Common myeloid progenitor, CD34-positive (primary cell): ENCODE measurements at regions not wholly inside any gene's neighbourhood (a gene's known extent, or its start where the extent isn't known, plus 50 kb on each side); places are given as distances from the start of the nearest gene placed in this dataset.

Source experiments
- CTCF ChIA-PET: fragments of 350-600 bp; sonication (Branson Sonifier 250); formaldehyde crosslinking; loops from one replicate; lab custom pipeline; 2021; ENCODE audit warnings: antibody characterized with exemption; lab: Charles Lee
- POLR2A ChIA-PET: fragments of 350-600 bp; sonication (Branson Sonifier 250); formaldehyde crosslinking; loops from one replicate; lab custom pipeline; 2021; ENCODE audit warnings: antibody characterized with exemption; lab: Charles Lee
- DNase-seq, 3 donors: peaks; one replicate each; pipeline versions ENCODE4 v3.0.0 to v3.0.0-alpha.2; 2013
- H3K27ac ChIP-seq, 2 experiments: 1 replicate in 1 of 2; 2 replicates in 1 of 2; pipeline ENCODE4 v1.7.0; 2013; ENCODE audit warnings: inconsistent platforms in 2 of 2, low read length in 2 of 2, mild to moderate bottlenecking in 2 of 2, low read depth in 1 of 2, moderate library complexity in 1 of 2; ENCODE audit not compliant: severe bottlenecking in 2 of 2, insufficient read depth in 1 of 2, poor library complexity in 1 of 2
- H3K27me3 ChIP-seq, 5 experiments: replicated peaks in 2 of 5; 1 replicate in 3 of 5; 2 replicates in 2 of 5; pipeline versions ENCODE4 v1.6.1 to v1.7.0; 2013; ENCODE audit warnings: low read length in 4 of 5, mild to moderate bottlenecking in 2 of 5, moderate library complexity in 2 of 5, inconsistent platforms in 1 of 5; ENCODE audit not compliant: insufficient read depth in 5 of 5, control insufficient read depth in 4 of 5
- H3K36me3 ChIP-seq, 4 experiments: 1 replicate in 2 of 4; 2 replicates in 2 of 4; pipeline versions ENCODE4 v1.6.1 to v1.7.0; 2013; ENCODE audit warnings: low read length in 3 of 4, control low read depth in 1 of 4, mild to moderate bottlenecking in 1 of 4; ENCODE audit not compliant: control insufficient read depth in 4 of 4, insufficient read depth in 4 of 4
- H3K4me1 ChIP-seq, 4 experiments: 1 replicate in 3 of 4; 2 replicates in 1 of 4; pipeline versions ENCODE4 v1.6.1 to v1.7.1; 2013; ENCODE audit warnings: low read length in 3 of 4, mild to moderate bottlenecking in 3 of 4, control low read depth in 1 of 4, inconsistent platforms in 1 of 4, moderate library complexity in 1 of 4; ENCODE audit not compliant: control insufficient read depth in 4 of 4, insufficient read depth in 4 of 4; ENCODE audit errors: control extremely low read depth in 1 of 4
- H3K4me3 ChIP-seq, 7 experiments: 1 replicate in 4 of 7; 2 replicates in 3 of 7; pipeline versions ENCODE4 v1.5.1 to v1.7.0; 2013; ENCODE audit warnings: mild to moderate bottlenecking in 7 of 7, low read length in 6 of 7, moderate library complexity in 6 of 7, inconsistent platforms in 2 of 7, low read depth in 2 of 7, control low read depth in 1 of 7; ENCODE audit not compliant: insufficient read depth in 4 of 7, control insufficient read depth in 1 of 7; ENCODE audit errors: extremely low read depth in 1 of 7
- H3K9me3 ChIP-seq, 5 experiments: 1 replicate in 4 of 5; 2 replicates in 1 of 5; pipeline versions ENCODE4 v1.6.1 to v1.7.1; 2013; ENCODE audit warnings: low read length in 4 of 5, mild to moderate bottlenecking in 2 of 5, inconsistent platforms in 1 of 5, low read depth in 1 of 5, moderate library complexity in 1 of 5; ENCODE audit not compliant: control insufficient read depth in 4 of 5, insufficient read depth in 2 of 5; ENCODE audit errors: control extremely low read depth in 1 of 5
- WGBS: methylation state at CpG from one replicate; pipeline ENCODE4 v1.1.5; 2013; ENCODE audit not compliant: insufficient coverage; 5-methylcytosine and 5-hydroxymethylcytosine counted together

DNA sequence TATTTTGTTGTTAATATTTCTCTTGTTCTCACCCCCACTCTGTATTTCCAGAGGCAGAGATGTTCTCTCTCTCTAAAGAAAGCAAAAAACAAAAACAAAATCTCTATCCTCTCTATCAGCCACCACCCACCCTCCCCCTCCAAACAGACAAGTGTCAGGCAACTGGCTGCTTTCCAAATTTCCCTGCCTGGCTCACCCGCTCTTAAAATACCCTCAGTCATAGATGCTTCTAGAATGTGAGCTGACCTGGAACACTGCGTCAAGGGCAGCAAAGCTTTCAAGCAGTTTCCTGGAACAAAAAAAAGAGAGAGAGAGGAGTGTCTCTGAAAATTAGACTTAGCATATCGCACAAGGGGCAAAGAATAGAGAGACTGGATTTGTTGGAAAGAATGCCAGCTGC is 341.0 kb upstream of the ZMIZ1 start:
- Histone ChIP-seq H3K4me3 (no peak overlapping the region), H3K4me1 (peaks cover 0 to 53% (median 17%) of the 10 kb centered on the region in 4 experiments), H3K36me3 (no peaks in the 10 kb centered on the region), H3K27ac (no peak overlapping the region), H3K27me3 (no peaks in the 10 kb centered on the region), H3K9me3 (no peaks in the 10 kb centered on the region)
- peak in 1 of 3 donors; percentile 17 for DNase-seq
- POLR2A ChIA-PET: interaction anchor here (0.6 kb wide), 1 partner anchor 97 kb away, joined by 3 read pairs; no protein-coding TSS in a partner anchor
- 80% methylated on average over 3 of the region's 3 CpGs for WGBS
- CTCF ChIA-PET: no interaction called here

DNA sequence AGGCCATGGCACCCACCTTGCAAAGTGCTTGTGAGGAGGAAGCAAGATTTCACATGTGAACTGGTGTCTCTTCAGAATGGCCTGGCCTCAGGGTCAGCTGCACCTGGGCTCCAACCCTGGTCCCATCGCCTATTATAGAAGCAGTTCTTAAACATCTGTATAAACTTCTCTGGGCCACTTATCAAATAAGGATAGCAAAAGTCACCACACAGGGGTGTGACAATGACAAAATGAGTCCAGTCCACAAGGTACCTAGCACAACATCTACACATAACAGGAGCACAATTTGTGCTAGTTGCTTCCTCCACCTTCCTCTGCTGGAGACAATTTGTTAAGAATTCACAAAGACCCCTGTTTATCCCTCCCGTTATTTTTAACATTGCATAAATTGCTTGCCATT is 340.6 kb upstream of the ZMIZ1 start:
- POLR2A ChIA-PET: interaction anchor here (0.6 kb wide), 1 partner anchor 96 kb away, joined by 3 read pairs; no protein-coding TSS in a partner anchor
- H3K4me3 ChIP-seq: no peak overlapping the region
- CTCF ChIA-PET: no interaction called here
- WGBS: 87% methylated on average over 2 of the region's 2 CpGs
- H3K36me3 ChIP-seq: no peaks in the 10 kb centered on the region
- no peak for DNase-seq
- no peaks in the 10 kb centered on the region for H3K27me3 ChIP-seq
- no peak overlapping the region for H3K27ac ChIP-seq
- no peaks in the 10 kb centered on the region for H3K9me3 ChIP-seq
- peaks cover 0 to 56% (median 17%) of the 10 kb centered on the region in 4 experiments for H3K4me1 ChIP-seq

DNA sequence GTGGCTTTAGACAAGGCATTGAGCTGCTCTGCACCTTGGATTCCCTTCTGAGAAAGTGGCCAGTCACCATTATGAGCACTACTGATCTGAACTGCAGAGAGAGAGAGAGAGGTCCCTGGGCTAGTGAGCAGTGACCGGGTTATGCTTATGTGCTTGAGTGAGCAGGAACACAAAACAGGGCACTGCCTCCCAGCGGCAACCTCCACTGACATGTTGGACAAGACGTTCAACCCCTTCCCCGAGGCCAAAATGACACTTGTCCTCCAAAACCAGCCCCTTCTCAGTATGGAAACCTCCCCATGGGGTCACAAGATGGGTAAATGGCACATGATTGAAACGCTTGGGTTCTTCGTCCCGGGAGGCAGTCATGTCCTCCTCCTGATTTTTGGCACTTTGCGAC is 339.4 kb upstream of the ZMIZ1 start:
- ChIA-PET CTCF (no interaction called here), POLR2A (no interaction called here)
- H3K36me3 ChIP-seq: no peaks in the 10 kb centered on the region
- H3K9me3 ChIP-seq: no peaks in the 10 kb centered on the region
- WGBS: 100% methylated on average over 7 of the region's 8 CpGs
- no peak for DNase-seq
- no peak overlapping the region for H3K27ac ChIP-seq
- H3K27me3 ChIP-seq: no peaks in the 10 kb centered on the region
- peaks cover 0 to 61% (median 17%) of the 10 kb centered on the region in 4 experiments for H3K4me1 ChIP-seq
- no peak overlapping the region for H3K4me3 ChIP-seq

DNA sequence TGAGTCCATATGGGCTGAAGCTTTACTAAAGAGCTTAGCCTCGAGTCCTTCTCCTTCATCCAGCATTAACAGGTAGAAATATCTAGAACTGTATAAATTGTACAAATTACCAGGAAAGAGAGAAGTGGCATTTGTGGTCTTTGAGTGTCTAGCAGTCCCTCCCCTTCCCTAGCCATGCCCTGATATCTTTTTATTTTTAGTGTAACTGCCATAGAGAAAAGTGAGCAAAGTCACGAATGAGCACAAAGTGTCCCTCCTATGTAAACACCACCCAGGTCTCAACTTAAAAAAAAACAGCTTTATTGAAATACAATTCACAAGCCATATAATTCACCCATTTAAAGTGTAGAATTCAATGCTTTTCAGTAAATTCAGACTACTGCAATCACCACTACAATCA is 339.0 kb upstream of the ZMIZ1 start:
- WGBS: 9% methylated on average over 1 of the region's 2 CpGs
- Histone ChIP-seq H3K4me3 (no peak overlapping the region), H3K9me3 (no peaks in the 10 kb centered on the region), H3K36me3 (no peaks in the 10 kb centered on the region), H3K27me3 (no peaks in the 10 kb centered on the region), H3K27ac (no peak overlapping the region), H3K4me1 (peaks cover 0 to 61% (median 17%) of the 10 kb centered on the region in 4 experiments)
- DNase-seq: peak in 2 of 3 donors; percentile 55 to 56
- CTCF ChIA-PET: no interaction called here
- POLR2A ChIA-PET: interaction anchor here (0.7 kb wide), 1 partner anchor 315 kb away, joined by 3 read pairs; no protein-coding TSS in a partner anchor

DNA sequence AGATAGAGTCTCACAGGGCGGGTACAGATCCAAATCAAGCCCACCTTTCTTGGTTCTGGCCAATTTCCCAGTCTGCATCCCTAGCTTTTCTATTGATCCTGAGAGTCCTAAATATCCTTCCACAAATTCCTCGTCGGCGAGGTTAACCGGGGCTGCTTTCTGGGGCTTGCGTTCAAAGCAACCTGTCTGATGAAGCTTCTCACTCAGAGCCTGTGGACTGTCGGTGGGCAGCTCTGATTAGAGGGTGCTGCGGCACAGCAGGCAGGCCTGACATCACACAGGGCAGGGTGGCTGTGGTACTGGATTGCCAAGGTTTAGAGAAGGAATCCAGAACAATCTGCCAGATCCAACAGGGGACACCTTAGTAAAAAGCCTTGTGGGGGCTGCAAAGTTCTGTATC is 338.0 kb upstream of the ZMIZ1 start:
- WGBS: 97% methylated on average over 7 of the region's 8 CpGs
- H3K36me3 ChIP-seq: no peaks in the 10 kb centered on the region
- H3K9me3 ChIP-seq: no peaks in the 10 kb centered on the region
- H3K27ac ChIP-seq: no peak overlapping the region
- peaks cover 0 to 61% (median 17%) of the 10 kb centered on the region in 4 experiments for H3K4me1 ChIP-seq
- no peak for DNase-seq
- ChIA-PET POLR2A (no interaction called here), CTCF (no interaction called here)
- no peaks in the 10 kb centered on the region for H3K27me3 ChIP-seq
- H3K4me3 ChIP-seq: no peak overlapping the region

DNA sequence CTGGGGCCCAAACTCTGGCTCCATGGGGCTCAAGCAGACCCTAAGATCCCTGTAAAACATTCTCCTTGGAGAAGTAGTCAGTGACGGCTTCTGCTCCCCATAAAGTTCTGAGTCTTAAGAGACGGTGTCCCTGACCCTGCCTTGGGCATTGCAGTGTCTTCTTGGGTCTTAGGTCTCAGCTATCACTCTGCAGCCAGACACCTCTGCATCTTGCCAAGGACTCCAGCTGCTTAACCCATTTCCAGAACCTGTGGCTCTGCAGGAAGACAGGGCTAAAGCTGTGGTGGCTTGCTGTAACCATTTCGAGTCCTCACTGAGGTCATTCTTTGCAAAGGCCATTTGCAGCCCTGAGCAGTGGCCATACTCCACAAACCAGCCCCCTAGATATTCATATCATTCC is 337.1 kb upstream of the ZMIZ1 start:
- no peak overlapping the region for H3K4me3 ChIP-seq
- H3K27me3 ChIP-seq: no peaks in the 10 kb centered on the region
- WGBS: 91% methylated on average over 3 of the region's 3 CpGs
- H3K4me1 ChIP-seq: peaks cover 0 to 61% (median 17%) of the 10 kb centered on the region in 4 experiments
- no peaks in the 10 kb centered on the region for H3K9me3 ChIP-seq
- CTCF ChIA-PET: no interaction called here
- H3K36me3 ChIP-seq: no peaks in the 10 kb centered on the region
- no peak for DNase-seq
- H3K27ac ChIP-seq: no peak overlapping the region
- POLR2A ChIA-PET: no interaction called here

DNA sequence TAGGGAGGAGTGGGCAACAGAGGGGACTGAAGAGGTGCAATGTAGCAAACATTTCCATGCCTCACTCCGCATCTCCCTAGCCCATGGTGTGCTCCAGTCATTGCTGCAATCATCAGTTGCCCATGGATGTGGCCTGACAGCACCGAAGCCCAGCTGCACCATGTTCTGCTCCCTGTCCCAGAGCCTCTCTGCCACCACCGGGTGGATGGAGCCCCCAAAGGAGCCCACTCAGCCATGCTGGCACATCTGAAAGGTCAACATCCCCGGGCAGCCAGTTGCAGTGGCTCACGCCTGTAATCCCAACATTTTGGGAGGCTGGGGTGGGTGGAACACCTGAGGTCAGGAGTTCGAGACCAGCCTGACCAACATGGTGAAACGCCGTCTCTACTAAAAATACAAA is 336.4 kb upstream of the ZMIZ1 start:
- H3K4me1 ChIP-seq: peaks cover 0 to 58% (median 17%) of the 10 kb centered on the region in 4 experiments
- no peak overlapping the region for H3K4me3 ChIP-seq
- no peaks in the 10 kb centered on the region for H3K27me3 ChIP-seq
- ChIA-PET POLR2A (no interaction called here), CTCF (interaction anchor here (2.6 kb wide), 1 partner anchor 21 kb away, joined by 5 read pairs; no protein-coding TSS in a partner anchor)
- no peak overlapping the region for H3K27ac ChIP-seq
- H3K9me3 ChIP-seq: no peaks in the 10 kb centered on the region
- H3K36me3 ChIP-seq: no peaks in the 10 kb centered on the region
- WGBS: 96% methylated on average over 5 of the region's 8 CpGs
- no peak for DNase-seq
